Adrenal gland (tissue), 9 donors: ENCODE measurements at regions not wholly inside any gene's neighbourhood (a gene's known extent, or its start where the extent isn't known, plus 50 kb on each side); places are given as distances from the start of the nearest gene placed in this dataset.
A peak's percentile ranks its signal among the peaks of the same experiment; 100 is the strongest.
"Not testable (repeated sequence)": the region's sequence is repeated elsewhere in the genome, so short reads cannot be mapped to it uniquely, and the experiment has no call there.

ENCODE experiments used
- DNase-seq, 7 donors: peaks; one replicate each; pipeline ENCODE4 v3.0.0-alpha.2; 2019 to 2020
- H3K27ac ChIP-seq, 5 donors: fragments of 200-600 bp; sonication (generic) in 4 of 5; 1 replicate in 3 of 5; 2 replicates in 2 of 5; pipeline versions ENCODE4 v1.5.1 to v1.8.0; 2016 to 2020; ENCODE audit warnings: mild to moderate bottlenecking in 1 of 5
- H3K27me3 ChIP-seq: fragments of 200-600 bp; 2 replicates; pipeline ENCODE4 v1.8.0; 2021
- H3K36me3 ChIP-seq, 2 donors: fragments of 200-600 bp; replicated peaks in 1 of 2; 1 replicate in 1 of 2; 2 replicates in 1 of 2; pipeline versions ENCODE4 v1.5.1 to v1.8.0; 2018 to 2022
- H3K4me1 ChIP-seq, 2 donors: fragments of 200-600 bp; replicated peaks in 1 of 2; 1 replicate in 1 of 2; 2 replicates in 1 of 2; pipeline versions ENCODE4 v1.5.1 to v1.8.0; 2018 to 2021
- H3K4me3 ChIP-seq, 4 donors: fragments of 200-600 bp; sonication (generic) in 3 of 4; one replicate each; pipeline ENCODE4 v1.5.1; 2016 to 2018
- H3K9me3 ChIP-seq, 3 donors: fragments of 200-600 bp; sonication (generic) in 1 of 3; replicated peaks in 1 of 3; 1 replicate in 2 of 3; 2 replicates in 1 of 3; pipeline versions ENCODE4 v1.5.1 to v1.8.0; 2016 to 2021
- CTCF ChIP-seq, 6 experiments: fragments of 450-650 bp in 4 of 6; fragments of 200-600 bp in 2 of 6; sonication (generic) in 1 of 6; IDR thresholded peaks; 1 replicate in 5 of 6; 2 replicates in 1 of 6; pipeline versions ENCODE4 v1.5.1 to v1.8.0; 2016 to 2021; ENCODE audit warnings: antibody characterized with exemption in 6 of 6, mild to moderate bottlenecking in 2 of 6, moderate library complexity in 1 of 6
- POLR2A ChIP-seq, 2 donors: fragments of 450-650 bp; IDR thresholded peaks; one replicate each; pipeline ENCODE4 v1.6.1; 2017; ENCODE audit warnings: antibody characterized with exemption in 2 of 2, mild to moderate bottlenecking in 2 of 2, moderate library complexity in 1 of 2
- WGBS, 4 donors: extraction: QIAGEN DNeasy Blood & Tissue Kit in 2 of 4; methylation state at CpG; one replicate each; pipeline versions ENCODE4 v1.1.5 to v1.1.7; 2013 to 2017; 5-methylcytosine and 5-hydroxymethylcytosine counted together
- intact Hi-C, 2 donors: fragments of 100-400 bp; cut with DNase I; formaldehyde crosslinking; loops; one replicate each; pipeline versions ENCODE4 v1.14.1 to v1.15.0; 2022 to 2023
- donor health status: healthy with polysubstance abuse.
- donor health status: Bipolar disorder and iron deficiency.
- donor health status: DM: yes; HTN: yes; CAD: no.
- donor health status: DM: no; HTN: no; CAD: no.
- donor health status: DM: no; HTN: no; CAD: no.

- no peak for DNase-seq
- H3K36me3 ChIP-seq: no peaks in the 10 kb centered on the region
- no peak overlapping the region for H3K27ac ChIP-seq
- H3K27me3 ChIP-seq: no peaks in the 10 kb centered on the region
- H3K4me1 ChIP-seq: no peaks in the 10 kb centered on the region
- peaks cover 0 to 10% (median 0%) of the 10 kb centered on the region in 3 donors for H3K9me3 ChIP-seq
- intact Hi-C loops: no loop called here
- H3K4me3 ChIP-seq: no peak overlapping the region
- TF ChIP-seq CTCF (IDR thresholded peaks at IDR 0.05) (no peak), POLR2A (IDR thresholded peaks at IDR 0.05) (no peak)
Measured at GRCh38 chrX:65072590-65072989, 96.3 kb upstream of the ZC4H2 start.

GRCh38 chrX:65058626-65059025 lies 82.4 kb upstream of the ZC4H2 start:
- intact Hi-C loops, H3K4me3 ChIP-seq, H3K4me1 ChIP-seq, H3K36me3 ChIP-seq, DNase-seq, H3K27me3 ChIP-seq, H3K27ac ChIP-seq, H3K9me3 ChIP-seq: not testable (repeated sequence)
- WGBS, 4 donors: 91 to 95% (median 95%) methylated on average over 9 to 14 of the region's 14 CpGs; no CpG with 5 or more reads in 1 of the 4 donors

GRCh38 chrX:65045001-65045400 lies 68.8 kb upstream of the ZC4H2 start:
- intact Hi-C loops: no loop called here
- no peak for DNase-seq

GRCh38 chrX:65035446-65035770 lies 59.2 kb upstream of the ZC4H2 start:
- DNase-seq: peak in 5 of 7 donors; percentile 22 to 52 (median 25)
- H3K36me3 ChIP-seq: no peaks in the 10 kb centered on the region

More at GRCh38 chrX:65045001-65045400, 68.8 kb upstream of the ZC4H2 start:
- no peaks in the 10 kb centered on the region for H3K9me3 ChIP-seq
- no peaks in the 10 kb centered on the region for H3K36me3 ChIP-seq
- TF ChIP-seq CTCF (IDR thresholded peaks at IDR 0.05): no peak
- TF ChIP-seq POLR2A (IDR thresholded peaks at IDR 0.05): no peak
- WGBS, 4 donors: 64 to 75% (median 72%) methylated on average over 3 of the region's 3 CpGs
- no peak overlapping the region for H3K27ac ChIP-seq
- no peaks in the 10 kb centered on the region for H3K4me1 ChIP-seq
- no peaks in the 10 kb centered on the region for H3K27me3 ChIP-seq
- H3K4me3 ChIP-seq: no peak overlapping the region

More at GRCh38 chrX:65035446-65035770, 59.2 kb upstream of the ZC4H2 start:
- peak in 1 of 2 donors; percentile 3 for TF ChIP-seq POLR2A (IDR thresholded peaks at IDR 0.05)
- TF ChIP-seq CTCF (IDR thresholded peaks at IDR 0.05): no peak
- H3K27ac ChIP-seq: peak overlapping the region in 4 of 5 donors; percentile 37 to 84 (median 69)
- peak overlapping the region in 3 of 4 donors; percentile 32 to 55 (median 38) for H3K4me3 ChIP-seq
- no peaks in the 10 kb centered on the region for H3K9me3 ChIP-seq
- no peaks in the 10 kb centered on the region for H3K4me1 ChIP-seq
- 1 to 32% (median 13%) methylated on average over 15 of the region's 15 CpGs for WGBS, 4 donors
- intact Hi-C loops: no loop called here
- H3K27me3 ChIP-seq: peaks cover 6% of the 10 kb centered on the region
